ENCODE measurements at regions not wholly inside any gene's neighbourhood (a gene's known extent, or its start where the extent isn't known, plus 50 kb on each side); places are given as distances from the start of the nearest gene placed in this dataset.
A peak's percentile ranks its signal among the peaks of the same experiment; 100 is the strongest.

DNA sequence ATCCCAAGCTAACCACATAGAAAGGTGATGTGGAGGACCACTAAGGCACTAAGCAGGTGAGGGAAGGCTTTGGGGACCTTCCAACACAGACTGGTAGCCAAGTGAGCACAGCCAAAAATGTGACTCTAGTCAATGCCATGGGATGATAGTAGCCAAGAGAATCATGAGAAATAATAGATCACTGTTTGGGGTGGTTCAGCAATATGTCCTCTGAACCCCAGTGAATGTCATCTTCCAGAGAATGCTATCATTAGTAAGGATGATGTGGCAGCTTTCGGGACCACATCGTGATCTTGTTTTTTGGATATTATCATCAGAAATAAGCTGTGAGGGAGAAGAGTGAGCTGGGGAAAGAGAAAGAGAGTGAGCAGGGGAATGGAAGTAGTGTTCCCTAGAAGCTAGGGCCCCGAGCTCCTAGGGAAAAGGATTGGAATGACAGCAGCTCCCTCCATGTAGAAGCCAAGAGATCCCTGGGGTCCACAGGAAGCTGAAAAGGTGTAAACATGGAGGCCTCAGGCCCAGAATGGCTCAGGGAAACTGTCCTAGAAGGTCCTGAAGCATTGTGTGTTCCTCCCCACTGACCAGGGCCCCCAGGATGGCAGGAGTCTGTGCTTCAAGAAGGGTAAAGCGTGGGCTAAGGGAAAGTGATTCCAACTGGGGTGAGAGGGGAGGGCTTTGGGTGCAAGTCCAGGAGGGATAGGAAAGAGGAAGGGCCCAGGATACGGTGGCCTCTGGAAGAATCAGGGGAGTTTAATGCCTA lies 56.6 kb upstream of the KLF13 start:
- Histone ChIP-seq H3K27me3 (ENCODE audit: insufficient read depth, low read length) (no peaks in the 10 kb centered on the region), H3K36me3 (ENCODE audit: insufficient read depth, low read length) (no peaks in the 10 kb centered on the region), H4K20me1 (ENCODE audit: insufficient read depth, low read length) (no peaks in the 10 kb centered on the region), H3K4me2 (ENCODE audit: insufficient read depth, low read length) (no peak overlapping the region), H3K9me3 (ENCODE audit: low read depth, low read length) (no peaks in the 10 kb centered on the region), H2AFZ (ENCODE audit: low read length) (no peak overlapping the region), H3K4me1 (ENCODE audit: insufficient read depth, low read length) (no peaks in the 10 kb centered on the region), H3K4me3 (ENCODE audit: insufficient read depth, low read length) (no peak overlapping the region), H3K79me2 (ENCODE audit: insufficient read depth, low read length) (no peaks in the 10 kb centered on the region), H3K27ac (ENCODE audit: low read depth, low read length) (no peak overlapping the region)
- peak; percentile 70 for DNase-seq (ENCODE audit: insufficient read length, low spot score, missing footprints)
- TF ChIP-seq CTCF (IDR thresholded peaks at IDR 0.05; ENCODE audit: extremely low read depth, low read depth, low read length): no peak

GRCh38 chr15:31270767-31271166 lies 55.9 kb upstream of the KLF13 start:
- H3K4me3 ChIP-seq (ENCODE audit: insufficient read depth, low read length): no peak overlapping the region
- peak; percentile 48 for DNase-seq (ENCODE audit: insufficient read length, low spot score, missing footprints)
- no peaks in the 10 kb centered on the region for H4K20me1 ChIP-seq (ENCODE audit: insufficient read depth, low read length)
- no peaks in the 10 kb centered on the region for H3K27me3 ChIP-seq (ENCODE audit: insufficient read depth, low read length)
- H3K27ac ChIP-seq (ENCODE audit: low read depth, low read length): no peak overlapping the region
- no peaks in the 10 kb centered on the region for H3K79me2 ChIP-seq (ENCODE audit: insufficient read depth, low read length)
- H3K4me1 ChIP-seq (ENCODE audit: insufficient read depth, low read length): no peaks in the 10 kb centered on the region
- H2AFZ ChIP-seq (ENCODE audit: low read length): no peak overlapping the region
- H3K4me2 ChIP-seq (ENCODE audit: insufficient read depth, low read length): no peak overlapping the region
- TF ChIP-seq CTCF (IDR thresholded peaks at IDR 0.05; ENCODE audit: extremely low read depth, low read depth, low read length): no peak
- no peaks in the 10 kb centered on the region for H3K36me3 ChIP-seq (ENCODE audit: insufficient read depth, low read length)
- no peaks in the 10 kb centered on the region for H3K9me3 ChIP-seq (ENCODE audit: low read depth, low read length)

DNA sequence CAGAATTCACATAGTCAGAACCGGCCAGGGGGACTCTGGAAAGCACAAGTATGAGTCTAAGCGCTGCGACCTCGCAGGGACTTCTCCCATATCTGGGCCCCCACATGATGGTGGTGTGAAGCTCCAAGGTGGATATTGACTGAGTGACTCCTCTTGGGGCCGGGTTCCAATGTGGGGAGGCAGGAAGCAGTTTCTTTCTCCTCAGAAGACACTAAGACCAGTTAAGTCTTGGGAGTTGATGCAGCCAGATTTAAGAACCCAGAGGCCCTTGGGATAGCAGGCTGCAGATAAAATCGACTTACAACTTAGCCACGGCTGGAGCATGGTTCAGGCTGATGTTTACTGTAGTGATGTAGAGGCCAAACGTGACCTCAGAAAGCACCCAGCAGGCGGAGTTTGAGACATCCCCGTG lies 55.4 kb upstream of the KLF13 start:
- Histone ChIP-seq H3K36me3 (ENCODE audit: insufficient read depth, low read length) (no peaks in the 10 kb centered on the region), H3K4me2 (ENCODE audit: insufficient read depth, low read length) (no peak overlapping the region), H3K79me2 (ENCODE audit: insufficient read depth, low read length) (no peaks in the 10 kb centered on the region), H4K20me1 (ENCODE audit: insufficient read depth, low read length) (no peaks in the 10 kb centered on the region), H3K4me1 (ENCODE audit: insufficient read depth, low read length) (no peaks in the 10 kb centered on the region), H2AFZ (ENCODE audit: low read length) (no peak overlapping the region), H3K4me3 (ENCODE audit: insufficient read depth, low read length) (no peak overlapping the region), H3K9me3 (ENCODE audit: low read depth, low read length) (no peaks in the 10 kb centered on the region), H3K27ac (ENCODE audit: low read depth, low read length) (no peak overlapping the region), H3K27me3 (ENCODE audit: insufficient read depth, low read length) (no peaks in the 10 kb centered on the region)
- TF ChIP-seq CTCF (IDR thresholded peaks at IDR 0.05; ENCODE audit: extremely low read depth, low read depth, low read length): no peak
- no peak for DNase-seq (ENCODE audit: insufficient read length, low spot score, missing footprints)

- TF ChIP-seq CTCF (IDR thresholded peaks at IDR 0.05; ENCODE audit: extremely low read depth, low read depth, low read length): no peak
- Histone ChIP-seq H3K27me3 (ENCODE audit: insufficient read depth, low read length) (no peaks in the 10 kb centered on the region), H3K9me3 (ENCODE audit: low read depth, low read length) (no peaks in the 10 kb centered on the region), H3K4me3 (ENCODE audit: insufficient read depth, low read length) (no peak overlapping the region), H3K4me2 (ENCODE audit: insufficient read depth, low read length) (no peak overlapping the region), H3K27ac (ENCODE audit: low read depth, low read length) (no peak overlapping the region), H4K20me1 (ENCODE audit: insufficient read depth, low read length) (no peaks in the 10 kb centered on the region), H3K36me3 (ENCODE audit: insufficient read depth, low read length) (no peaks in the 10 kb centered on the region), H2AFZ (ENCODE audit: low read length) (no peak overlapping the region), H3K79me2 (ENCODE audit: insufficient read depth, low read length) (no peaks in the 10 kb centered on the region), H3K4me1 (ENCODE audit: insufficient read depth, low read length) (no peaks in the 10 kb centered on the region)
- DNase-seq (ENCODE audit: insufficient read length, low spot score, missing footprints): peak; percentile 31
Observed at GRCh38 chr15:31271711-31272557, 54.7 kb upstream of the KLF13 start.
